SHP77 (cell line): ENCODE measurements at regions not wholly inside any gene's neighbourhood (a gene's known extent, or its start where the extent isn't known, plus 50 kb on each side); places are given as distances from the start of the nearest gene placed in this dataset.

ENCODE experiments used
- DNase-seq, 2 experiments: peaks; one replicate each; lab custom pipeline; 2025; lab: John Stamatoyannopoulos, UW

DNA sequence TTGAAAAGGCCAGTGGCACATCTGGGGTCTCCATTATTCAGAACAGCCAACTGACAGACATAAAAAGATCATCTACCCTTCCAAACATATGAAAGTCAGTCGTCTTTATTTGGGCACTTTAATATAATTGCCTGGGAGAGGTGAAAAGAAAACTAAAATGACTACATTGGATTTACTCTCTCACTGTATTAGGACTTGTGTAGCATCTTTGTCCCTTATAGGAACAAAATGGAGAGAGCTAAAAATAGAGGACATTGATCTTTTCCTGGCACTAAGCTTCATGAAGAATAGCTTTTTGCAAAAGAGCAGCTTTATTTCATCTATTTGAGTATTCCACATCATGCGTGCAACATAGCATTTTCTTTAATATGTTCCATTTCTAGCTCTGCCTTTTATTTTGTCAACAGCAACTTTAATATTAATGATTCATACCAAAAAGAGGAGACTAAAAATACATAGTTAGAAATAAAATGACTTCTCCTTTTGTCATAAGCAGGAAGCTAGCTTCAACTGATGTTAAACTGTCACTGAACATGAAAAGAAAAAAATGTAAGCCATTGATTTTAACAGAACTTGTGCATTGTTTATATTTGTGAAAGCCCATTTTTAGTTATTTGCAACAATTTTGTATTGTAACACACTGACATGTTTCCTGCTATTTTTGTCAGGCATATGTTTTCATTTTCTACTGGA, 254.6 kb downstream of the SEC23A start:
- DNase-seq = no peak

DNA sequence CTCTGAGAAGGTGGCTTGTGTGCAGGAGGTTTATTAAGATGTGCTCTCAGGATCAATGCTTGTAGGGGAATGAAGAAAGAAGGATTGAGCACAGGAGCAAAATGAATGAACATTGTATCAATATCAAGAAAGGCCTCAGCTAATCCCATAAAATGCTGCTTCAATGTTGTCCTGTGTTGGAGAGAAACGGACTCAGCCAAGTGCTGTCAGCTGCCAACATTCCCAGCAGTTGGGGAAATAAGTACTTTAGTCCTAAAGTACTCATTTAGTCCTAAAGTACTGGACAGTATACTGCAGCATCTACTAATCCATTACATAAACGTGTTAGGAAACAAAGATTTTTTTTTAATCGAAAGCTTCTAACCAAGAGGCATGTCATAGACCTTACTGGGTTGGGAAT, 255.9 kb downstream of the SEC23A start:
- DNase-seq = no peak

- no peak for DNase-seq
These were observed 263.2 kb downstream of the SEC23A start for GRCh38 chr14:38839694-38840365.

GRCh38 chr14:38838979-38839323, 264.1 kb downstream of the SEC23A start:
- no peak for DNase-seq

DNA sequence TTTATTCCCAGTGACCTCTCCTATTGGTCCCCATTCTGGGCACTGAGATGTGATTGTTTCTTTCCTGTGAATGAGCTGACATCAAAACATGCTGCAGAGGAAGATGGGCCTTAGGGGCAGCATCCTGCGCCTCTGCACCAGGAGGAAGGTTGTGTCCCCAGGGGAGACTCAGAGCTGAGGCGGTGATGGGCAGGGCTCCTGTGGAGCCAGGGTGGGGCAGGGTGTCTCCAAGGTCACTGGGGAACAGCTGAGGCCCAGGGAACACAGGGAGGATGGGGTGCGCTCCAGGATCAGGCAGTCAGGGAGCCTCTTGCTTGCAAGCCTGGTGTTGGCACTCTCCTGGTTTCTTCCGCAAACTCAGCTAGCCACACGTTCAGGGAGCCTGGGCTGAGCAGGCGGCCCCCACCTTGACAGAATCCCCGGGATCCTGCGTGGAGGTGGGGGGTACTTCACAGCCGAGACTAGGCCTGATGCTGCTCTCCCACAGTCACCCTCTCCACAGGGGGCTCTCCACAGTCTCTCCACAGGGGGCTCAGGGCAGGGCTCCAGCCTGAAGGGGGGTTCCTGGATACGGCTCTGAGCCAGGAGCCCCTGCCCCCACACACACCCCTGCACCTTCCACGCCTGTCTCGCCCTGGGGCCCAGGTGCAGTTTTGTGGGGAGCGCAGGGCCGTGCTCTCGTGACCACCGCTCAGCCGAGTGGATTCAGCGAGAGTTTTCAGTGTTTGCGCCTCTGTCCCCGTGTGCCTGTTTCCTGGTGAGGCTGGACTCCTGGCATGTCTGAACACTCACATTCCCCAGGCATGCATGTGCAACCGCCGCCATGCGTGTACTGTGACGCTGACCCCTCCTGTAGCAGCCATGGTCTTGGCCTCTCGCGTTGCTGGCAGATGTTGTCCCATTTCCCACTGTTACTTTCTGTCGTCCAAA, 264.7 kb downstream of the SEC23A start:
- no peak for DNase-seq

GRCh38 chr14:38837343-38838048, 265.5 kb downstream of the SEC23A start:
- no peak for DNase-seq

- no peak for DNase-seq
These were observed 266.5 kb downstream of the SEC23A start for GRCh38 chr14:38836539-38836938.

DNA sequence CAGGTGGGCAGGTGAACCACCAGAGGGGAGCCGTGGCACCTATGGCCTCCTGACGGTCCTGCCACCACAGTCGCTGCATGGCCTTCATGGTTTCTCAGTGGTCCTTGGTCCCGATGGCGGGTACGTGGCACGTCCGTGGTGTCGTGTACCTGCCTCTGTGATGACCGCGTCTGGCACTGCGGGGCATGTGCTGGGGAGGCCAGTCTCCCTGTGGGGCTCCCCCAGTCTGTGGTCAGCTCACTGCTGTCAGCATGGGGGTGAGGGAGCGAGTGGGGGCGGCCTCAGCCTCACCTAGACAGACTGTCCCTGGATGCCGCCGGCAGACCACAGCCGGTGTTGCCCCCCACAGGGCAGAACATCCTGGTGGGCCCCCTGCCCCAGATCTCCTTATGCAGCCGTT, 267.2 kb downstream of the SEC23A start:
- no peak for DNase-seq

GRCh38 chr14:38828183-38828827, 274.7 kb downstream of the SEC23A start:
- DNase-seq = no peak

DNA sequence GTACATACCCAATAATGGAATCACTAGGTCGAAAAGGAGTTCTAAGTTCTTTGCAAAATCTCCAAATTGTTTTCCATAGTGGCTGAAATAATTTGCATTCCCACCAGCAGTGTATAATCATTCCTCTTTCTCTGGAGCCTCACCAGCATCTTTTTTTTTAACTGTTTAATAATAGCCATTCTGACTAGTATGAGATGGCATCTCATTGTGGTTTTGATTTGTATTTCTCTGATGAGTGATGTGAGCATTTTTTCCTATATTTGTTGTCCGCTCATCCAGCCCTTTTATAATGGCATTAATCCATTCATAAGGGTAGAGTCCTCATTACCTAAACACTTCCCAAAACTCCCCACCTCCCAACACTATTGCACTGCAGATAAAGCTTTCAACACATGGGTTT, 278.3 kb downstream of the SEC23A start:
- DNase-seq = no peak

GRCh38 chr14:38818555-38818954, 284.5 kb downstream of the SEC23A start:
- DNase-seq = no peak

- DNase-seq = no peak
These were observed 294.1 kb downstream of the SEC23A start for GRCh38 chr14:38808734-38809455.

DNA sequence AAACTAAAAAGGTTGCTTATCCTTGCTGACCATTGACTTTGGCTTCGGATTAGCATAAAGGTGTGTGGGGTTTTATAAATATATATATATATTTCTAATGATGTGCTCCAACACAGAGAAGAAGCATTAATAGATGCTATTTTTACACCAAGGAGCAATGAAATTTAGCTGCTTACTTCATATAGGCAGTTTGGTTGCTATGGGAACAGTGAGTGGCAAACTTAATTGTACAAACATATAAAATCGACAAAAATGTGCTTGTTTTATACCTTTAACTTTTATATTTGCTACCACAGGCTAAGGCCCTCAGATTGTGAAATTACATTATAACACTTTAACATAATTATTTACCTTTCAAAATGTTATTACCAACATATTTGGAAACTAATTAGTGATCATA, 303.4 kb downstream of the SEC23A start:
- no peak for DNase-seq

DNA sequence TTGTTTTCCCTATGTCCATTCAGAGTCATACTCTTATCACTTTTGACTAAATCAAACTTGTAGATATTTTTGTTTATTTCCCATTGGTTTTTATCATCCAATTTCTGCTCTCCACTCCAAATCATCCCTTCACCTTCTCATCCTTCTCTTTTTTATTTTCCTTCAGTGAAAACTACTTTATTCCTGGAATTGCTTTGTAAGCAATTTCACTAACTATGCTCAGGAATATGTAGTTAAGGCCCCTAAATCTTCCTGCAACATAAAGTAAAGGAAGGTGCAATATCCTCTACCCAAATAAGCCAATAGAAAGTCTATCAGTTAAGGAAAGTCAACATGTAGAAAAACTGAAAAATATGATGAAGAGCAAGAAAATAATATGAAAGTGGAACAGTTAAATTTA, 308.4 kb downstream of the SEC23A start:
- DNase-seq = no peak

- DNase-seq = no peak
These were observed 311.2 kb downstream of the SEC23A start for GRCh38 chr14:38791862-38792261.

GRCh38 chr14:38790916-38791315, 312.1 kb downstream of the SEC23A start:
- DNase-seq = no peak

- DNase-seq = no peak
These were observed 313.2 kb downstream of the SEC23A start for GRCh38 chr14:38789805-38790204.

- DNase-seq = no peak
These were observed 315.0 kb downstream of the SEC23A start for GRCh38 chr14:38788060-38788459.

GRCh38 chr14:38786921-38787320, 316.1 kb downstream of the SEC23A start:
- DNase-seq = no peak

DNA sequence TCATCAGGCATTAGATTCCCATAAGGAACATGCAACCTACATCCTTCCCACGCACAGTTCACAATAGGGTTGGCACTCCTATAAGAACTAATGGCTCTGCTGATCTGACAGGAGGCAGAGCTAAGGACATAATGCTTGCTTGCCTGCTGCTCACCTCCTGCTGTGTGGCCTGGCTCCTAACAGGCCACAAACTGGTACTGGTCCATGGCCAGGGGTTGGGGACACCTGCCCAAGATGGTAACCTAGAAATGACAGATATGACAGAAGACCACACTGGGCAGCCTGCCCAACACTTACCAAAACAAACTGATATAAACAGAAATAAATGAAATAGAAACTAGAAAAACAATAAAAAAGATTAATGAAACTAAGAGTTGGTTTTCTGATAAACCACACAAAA, 325.6 kb downstream of the SEC23A start:
- DNase-seq = no peak

DNA sequence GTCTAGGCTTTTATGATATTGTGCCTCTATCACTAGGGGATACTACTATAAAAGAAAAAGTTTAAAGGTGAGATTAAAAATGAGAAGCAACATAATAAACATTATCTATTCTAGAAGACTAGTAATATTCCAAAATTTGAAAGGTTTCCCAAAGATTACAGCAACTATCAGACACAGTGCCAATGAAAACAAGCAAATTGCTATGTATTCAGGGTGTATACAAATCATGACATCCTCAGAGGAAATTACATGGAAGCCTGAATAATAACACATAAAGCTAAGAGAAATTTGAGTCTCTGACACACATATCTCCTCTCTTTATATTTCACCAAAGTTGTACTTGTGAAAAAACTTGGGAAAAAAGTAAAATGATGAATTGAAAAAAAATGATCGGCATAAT, 327.0 kb downstream of the SEC23A start:
- DNase-seq = no peak
